CD14-positive monocyte (primary cell): ENCODE measurements at regions not wholly inside any gene's neighbourhood (a gene's known extent, or its start where the extent isn't known, plus 50 kb on each side); places are given as distances from the start of the nearest gene placed in this dataset.

Experiments used
- DNase-seq, 3 donors: peaks; one replicate each; pipeline ENCODE4 v3.0.0-alpha.2; 2011 to 2022
- H2AFZ ChIP-seq: 2 replicates; pipeline ENCODE4 v1.6.0; 2012; ENCODE audit warnings: mild to moderate bottlenecking, low read depth, low read length, inconsistent platforms; ENCODE audit not compliant: insufficient read depth, poor library complexity, severe bottlenecking
- H3K27ac ChIP-seq, 2 donors: 1 replicate in 1 of 2; 2 replicates in 1 of 2; pipeline ENCODE4 v1.5.1; 2012 to 2013; ENCODE audit warnings: low read length in 2 of 2, control low read depth in 1 of 2, inconsistent platforms in 1 of 2, low read depth in 1 of 2, mild to moderate bottlenecking in 1 of 2
- H3K27me3 ChIP-seq, 2 donors: one replicate each; pipeline versions ENCODE4 v1.6.0 to v1.6.1; 2011 to 2013; ENCODE audit warnings: low read length in 2 of 2; ENCODE audit not compliant: control insufficient read depth in 2 of 2, insufficient read depth in 2 of 2
- H3K36me3 ChIP-seq, 2 donors: replicated peaks in 1 of 2; 1 replicate in 1 of 2; 2 replicates in 1 of 2; pipeline versions ENCODE4 v1.5.1 to v1.6.1; 2012 to 2013; ENCODE audit warnings: low read length in 2 of 2, control low read depth in 1 of 2, inconsistent platforms in 1 of 2, mild to moderate bottlenecking in 1 of 2; ENCODE audit not compliant: insufficient read depth in 2 of 2, control insufficient read depth in 1 of 2
- H3K4me1 ChIP-seq, 2 donors: 1 replicate in 1 of 2; 2 replicates in 1 of 2; pipeline versions ENCODE4 v1.5.1 to v1.6.1; 2012 to 2013; ENCODE audit warnings: low read length in 2 of 2, control low read depth in 1 of 2, inconsistent platforms in 1 of 2, mild to moderate bottlenecking in 1 of 2, moderate library complexity in 1 of 2; ENCODE audit not compliant: insufficient read depth in 2 of 2, control insufficient read depth in 1 of 2
- H3K4me2 ChIP-seq: replicated peaks from 2 replicates; pipeline ENCODE3; 2012; ENCODE audit warnings: low read length, moderate library complexity, mild to moderate bottlenecking; ENCODE audit not compliant: poor library complexity, severe bottlenecking; ENCODE audit errors: extremely low read depth
- H3K4me3 ChIP-seq, 3 experiments: fragments of 200-600 bp in 1 of 3; sonication (generic) in 1 of 3; replicated peaks in 1 of 3; 1 replicate in 2 of 3; 2 replicates in 1 of 3; pipeline ENCODE4 v1.5.1; 2011 to 2013; ENCODE audit warnings: low read length in 3 of 3, mild to moderate bottlenecking in 3 of 3, control low read depth in 2 of 3, low read depth in 2 of 3, inconsistent platforms in 1 of 3, moderate library complexity in 1 of 3
- H3K79me2 ChIP-seq: 2 replicates; pipeline ENCODE4 v1.6.0; 2012; ENCODE audit warnings: mild to moderate bottlenecking, control low read depth, inconsistent platforms, low read length, moderate library complexity; ENCODE audit not compliant: insufficient read depth
- H3K9ac ChIP-seq: 2 replicates; pipeline ENCODE4 v1.6.0; 2017; ENCODE audit warnings: low read length, mild to moderate bottlenecking; ENCODE audit not compliant: insufficient read depth, poor library complexity, severe bottlenecking
- H3K9me3 ChIP-seq, 2 donors: replicated peaks in 1 of 2; 1 replicate in 1 of 2; 2 replicates in 1 of 2; pipeline versions ENCODE4 v1.5.1 to v1.6.1; 2012 to 2013; ENCODE audit warnings: low read length in 2 of 2, control low read depth in 1 of 2; ENCODE audit not compliant: control insufficient read depth in 1 of 2, insufficient read depth in 1 of 2
- H4K20me1 ChIP-seq: 2 replicates; pipeline ENCODE4 v1.6.0; 2012; ENCODE audit warnings: mild to moderate bottlenecking, low read length, control low read depth, moderate library complexity; ENCODE audit not compliant: insufficient read depth
- H3K27ac Mint-ChIP-seq, 7 donors: one replicate each; pipeline ENCODE4 v1.8.0; 2020; ENCODE audit warnings: mild to moderate bottlenecking in 7 of 7, mixed read lengths in 7 of 7, moderate library complexity in 6 of 7, inconsistent platforms in 2 of 7
- H3K27me3 Mint-ChIP-seq, 3 donors: one replicate each; pipeline ENCODE4 v1.8.0; 2021 to 2022; ENCODE audit warnings: low read depth in 3 of 3, mild to moderate bottlenecking in 3 of 3, mixed read lengths in 3 of 3, moderate library complexity in 3 of 3, inconsistent platforms in 1 of 3
- H3K36me3 Mint-ChIP-seq, 2 donors: one replicate each; pipeline ENCODE4 v1.8.0; 2020; ENCODE audit warnings: mixed read lengths in 2 of 2, inconsistent platforms in 1 of 2, mild to moderate bottlenecking in 1 of 2
- H3K4me1 Mint-ChIP-seq: one replicate; pipeline ENCODE4 v1.8.0; 2020; ENCODE audit warnings: mild to moderate bottlenecking, mixed read lengths
- H3K4me3 Mint-ChIP-seq, 2 donors: one replicate each; pipeline ENCODE4 v1.8.0; 2020; ENCODE audit warnings: mild to moderate bottlenecking in 2 of 2, mixed read lengths in 2 of 2, moderate library complexity in 1 of 2
- H3K9me3 Mint-ChIP-seq, 7 donors: one replicate each; pipeline ENCODE4 v1.8.0; 2020 to 2022; ENCODE audit warnings: mixed read lengths in 7 of 7, mild to moderate bottlenecking in 6 of 7, moderate library complexity in 6 of 7, inconsistent platforms in 2 of 7
- WGBS: methylation state at CpG from one replicate; pipeline ENCODE4 v1.1.5; 2013; ENCODE audit warnings: missing lambda C conversion rate; ENCODE audit not compliant: insufficient coverage; 5-methylcytosine and 5-hydroxymethylcytosine counted together
- intact Hi-C, 2 donors: fragments of 100-400 bp; cut with micrococcal nuclease; formaldehyde crosslinking; loops; one replicate each; pipeline versions ENCODE4 v1.15.0 to v1.15.1; 2023
- TF ChIP-seq, protein P1 (sequence below): fragments of 200-600 bp; IDR thresholded peaks from one replicate; pipeline ENCODE4 v1.8.0; 2022; ENCODE audit warnings: antibody characterized with exemption, mild to moderate bottlenecking

DNA sequence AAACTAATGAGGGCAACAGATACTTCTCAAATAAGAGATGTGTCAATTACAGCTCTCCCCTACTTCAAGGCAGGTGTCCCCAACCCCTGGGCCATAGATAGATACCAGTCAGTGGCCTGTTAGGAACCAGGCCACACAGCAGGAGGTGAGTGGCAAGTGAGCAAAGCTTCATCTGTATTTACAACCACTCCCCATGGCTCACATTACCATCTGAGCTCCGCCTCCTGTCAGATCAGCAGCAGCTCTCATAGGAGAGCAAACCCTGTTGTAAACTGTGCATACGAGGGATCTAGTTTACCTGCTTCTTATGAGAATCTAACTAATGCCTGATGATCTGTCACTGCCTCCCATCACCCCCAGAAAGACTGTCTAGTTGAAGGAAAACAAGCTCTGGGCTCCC is 422.1 kb downstream of the GJA1 start:
- no peak for DNase-seq
- no CpG with 5 or more reads among the region's 2 CpGs for WGBS
- Histone ChIP-seq H3K4me2 (no peak overlapping the region), H3K27me3 (no peaks in the 10 kb centered on the region), H4K20me1 (no peaks in the 10 kb centered on the region), H3K4me3 (no peak overlapping the region), H3K9me3 (no peaks in the 10 kb centered on the region), H3K27ac (no peak overlapping the region), H3K4me1 (no peaks in the 10 kb centered on the region), H2AFZ (no peak overlapping the region), H3K9ac (no peak overlapping the region), H3K36me3 (no peaks in the 10 kb centered on the region), H3K79me2 (no peaks in the 10 kb centered on the region)
- Mint-ChIP-seq H3K27ac (no peak overlapping the region), H3K27me3 (peaks cover 0 to 12% (median 3%) of the 10 kb centered on the region in 3 donors), H3K4me3 (no peak overlapping the region), H3K36me3 (no peaks in the 10 kb centered on the region), H3K4me1 (no peaks in the 10 kb centered on the region), H3K9me3 (no peaks in the 10 kb centered on the region)
- TF ChIP-seq, protein P1, sequence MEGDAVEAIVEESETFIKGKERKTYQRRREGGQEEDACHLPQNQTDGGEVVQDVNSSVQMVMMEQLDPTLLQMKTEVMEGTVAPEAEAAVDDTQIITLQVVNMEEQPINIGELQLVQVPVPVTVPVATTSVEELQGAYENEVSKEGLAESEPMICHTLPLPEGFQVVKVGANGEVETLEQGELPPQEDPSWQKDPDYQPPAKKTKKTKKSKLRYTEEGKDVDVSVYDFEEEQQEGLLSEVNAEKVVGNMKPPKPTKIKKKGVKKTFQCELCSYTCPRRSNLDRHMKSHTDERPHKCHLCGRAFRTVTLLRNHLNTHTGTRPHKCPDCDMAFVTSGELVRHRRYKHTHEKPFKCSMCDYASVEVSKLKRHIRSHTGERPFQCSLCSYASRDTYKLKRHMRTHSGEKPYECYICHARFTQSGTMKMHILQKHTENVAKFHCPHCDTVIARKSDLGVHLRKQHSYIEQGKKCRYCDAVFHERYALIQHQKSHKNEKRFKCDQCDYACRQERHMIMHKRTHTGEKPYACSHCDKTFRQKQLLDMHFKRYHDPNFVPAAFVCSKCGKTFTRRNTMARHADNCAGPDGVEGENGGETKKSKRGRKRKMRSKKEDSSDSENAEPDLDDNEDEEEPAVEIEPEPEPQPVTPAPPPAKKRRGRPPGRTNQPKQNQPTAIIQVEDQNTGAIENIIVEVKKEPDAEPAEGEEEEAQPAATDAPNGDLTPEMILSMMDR: no peak
- intact Hi-C loops: no loop called here

DNA sequence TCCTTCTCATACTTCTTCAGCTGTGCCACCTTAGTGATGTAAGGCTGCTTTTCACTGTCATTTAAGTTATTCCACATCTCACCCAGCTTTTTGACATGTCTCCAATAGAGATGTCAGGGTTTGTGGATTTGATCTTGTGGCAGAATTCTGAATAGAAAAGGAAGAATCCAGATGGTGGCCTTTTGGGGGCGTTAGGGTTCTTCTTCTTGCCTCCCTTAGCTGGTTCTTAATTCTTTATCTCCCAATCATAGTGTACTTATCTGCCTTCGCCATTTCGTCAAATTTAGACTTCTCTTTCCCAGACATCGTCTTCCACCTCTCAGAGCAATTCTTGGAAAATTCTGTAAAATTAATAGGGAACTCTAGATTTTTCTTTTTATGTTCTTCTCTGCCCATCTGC is 422.9 kb downstream of the GJA1 start:
- WGBS: no CpG with 5 or more reads among the region's 4 CpGs
- TF ChIP-seq, protein P1: no peak
- Histone ChIP-seq H3K4me3 (no peak overlapping the region), H3K9ac (no peak overlapping the region), H3K4me1 (no peaks in the 10 kb centered on the region), H3K36me3 (no peaks in the 10 kb centered on the region), H2AFZ (no peak overlapping the region), H3K9me3 (no peaks in the 10 kb centered on the region), H4K20me1 (no peaks in the 10 kb centered on the region), H3K4me2 (no peak overlapping the region), H3K79me2 (no peaks in the 10 kb centered on the region), H3K27me3 (no peaks in the 10 kb centered on the region), H3K27ac (no peak overlapping the region)
- H3K27me3 Mint-ChIP-seq: peaks cover 0 to 10% (median 3%) of the 10 kb centered on the region in 3 donors
- no peak overlapping the region for H3K4me3 Mint-ChIP-seq
- no peak overlapping the region for H3K27ac Mint-ChIP-seq
- H3K4me1 Mint-ChIP-seq: no peaks in the 10 kb centered on the region
- intact Hi-C loops: no loop called here
- H3K36me3 Mint-ChIP-seq: no peaks in the 10 kb centered on the region
- no peaks in the 10 kb centered on the region for H3K9me3 Mint-ChIP-seq
- DNase-seq: no peak
